ENCODE measurements at regions not wholly inside any gene's neighbourhood (a gene's known extent, or its start where the extent isn't known, plus 50 kb on each side); places are given as distances from the start of the nearest gene placed in this dataset.
"Not testable (repeated sequence)": the region's sequence is repeated elsewhere in the genome, so short reads cannot be mapped to it uniquely, and the experiment has no call there.

DNA sequence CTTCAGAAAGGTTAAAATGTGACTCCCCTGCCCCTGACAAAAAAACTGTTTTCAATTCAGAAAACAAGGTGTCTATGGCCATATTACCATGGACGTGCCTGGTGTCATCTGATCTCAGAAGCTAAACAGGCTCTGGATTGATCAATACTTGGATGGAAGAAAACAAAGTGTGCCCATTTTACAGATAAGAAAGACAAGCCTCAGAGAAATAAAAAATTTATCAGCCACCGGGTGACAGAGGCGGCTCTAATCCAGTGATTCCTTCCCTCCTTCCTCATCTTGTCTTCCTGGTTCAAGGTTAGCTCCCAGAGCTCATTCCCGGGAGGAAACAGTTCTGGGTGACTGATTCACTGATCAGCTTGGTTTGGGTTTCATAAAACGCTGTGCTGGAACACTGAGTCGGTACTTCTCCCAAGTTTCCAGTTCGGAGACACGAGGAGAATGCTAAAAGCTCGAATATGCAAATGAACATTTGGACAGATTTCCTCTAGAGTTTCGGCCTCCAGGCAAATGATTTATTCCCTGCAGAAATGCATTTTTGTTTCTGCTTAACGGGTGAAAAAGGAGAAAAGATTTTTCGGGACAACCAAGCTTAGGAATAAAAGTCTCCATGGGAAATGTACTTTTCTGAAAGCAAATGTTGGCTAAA is 211.2 kb downstream of the UQCRFS1 start:
- TF ChIP-seq, protein P1, sequence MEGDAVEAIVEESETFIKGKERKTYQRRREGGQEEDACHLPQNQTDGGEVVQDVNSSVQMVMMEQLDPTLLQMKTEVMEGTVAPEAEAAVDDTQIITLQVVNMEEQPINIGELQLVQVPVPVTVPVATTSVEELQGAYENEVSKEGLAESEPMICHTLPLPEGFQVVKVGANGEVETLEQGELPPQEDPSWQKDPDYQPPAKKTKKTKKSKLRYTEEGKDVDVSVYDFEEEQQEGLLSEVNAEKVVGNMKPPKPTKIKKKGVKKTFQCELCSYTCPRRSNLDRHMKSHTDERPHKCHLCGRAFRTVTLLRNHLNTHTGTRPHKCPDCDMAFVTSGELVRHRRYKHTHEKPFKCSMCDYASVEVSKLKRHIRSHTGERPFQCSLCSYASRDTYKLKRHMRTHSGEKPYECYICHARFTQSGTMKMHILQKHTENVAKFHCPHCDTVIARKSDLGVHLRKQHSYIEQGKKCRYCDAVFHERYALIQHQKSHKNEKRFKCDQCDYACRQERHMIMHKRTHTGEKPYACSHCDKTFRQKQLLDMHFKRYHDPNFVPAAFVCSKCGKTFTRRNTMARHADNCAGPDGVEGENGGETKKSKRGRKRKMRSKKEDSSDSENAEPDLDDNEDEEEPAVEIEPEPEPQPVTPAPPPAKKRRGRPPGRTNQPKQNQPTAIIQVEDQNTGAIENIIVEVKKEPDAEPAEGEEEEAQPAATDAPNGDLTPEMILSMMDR (IDR thresholded peaks at IDR 0.05; ENCODE audit: insufficient read depth, low read depth, low read length) = no peak
- no peak overlapping the region for H3K4me3 ChIP-seq (ENCODE audit: low read depth, low read length)
- POLR2A ChIA-PET = no interaction called here
- no peaks in the 10 kb centered on the region for H3K27me3 ChIP-seq (ENCODE audit: control insufficient read depth, insufficient read depth, low read length)
- no peaks in the 10 kb centered on the region for H3K36me3 ChIP-seq (ENCODE audit: control insufficient read depth, insufficient read depth, low read length)
- CTCF ChIA-PET = interaction anchor here (1.4 kb wide), 1 partner anchor 11 kb away, joined by 3 read pairs; no protein-coding TSS in a partner anchor
- no peak for DNase-seq (ENCODE audit: low read depth)

DNA sequence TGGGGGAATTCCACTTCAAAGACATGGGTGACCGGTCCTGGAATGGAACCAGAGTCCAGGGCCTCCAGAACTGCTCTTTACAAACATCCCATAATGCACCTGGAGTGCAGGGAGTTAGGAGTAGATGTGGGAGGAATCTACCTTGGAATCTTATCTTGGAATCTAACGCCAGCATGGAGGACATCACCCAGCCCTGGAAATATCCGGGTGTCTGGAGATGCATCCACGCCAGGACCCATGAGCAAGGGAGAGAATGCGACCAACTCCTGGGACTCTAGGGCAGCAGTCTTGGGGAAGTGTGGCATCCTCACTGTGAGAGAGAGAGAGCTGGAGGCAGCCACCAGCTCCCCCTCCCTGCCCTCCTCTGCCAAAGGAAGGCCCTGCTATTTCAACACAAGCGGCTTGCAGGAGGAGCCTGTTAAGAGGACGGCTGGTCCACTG is 211.8 kb downstream of the UQCRFS1 start:
- TF ChIP-seq, protein P1 (IDR thresholded peaks at IDR 0.05; ENCODE audit: insufficient read depth, low read depth, low read length) = no peak
- H3K36me3 ChIP-seq (ENCODE audit: control insufficient read depth, insufficient read depth, low read length) = no peaks in the 10 kb centered on the region
- H3K27me3 ChIP-seq (ENCODE audit: control insufficient read depth, insufficient read depth, low read length) = no peaks in the 10 kb centered on the region
- no peak overlapping the region for H3K4me3 ChIP-seq (ENCODE audit: low read depth, low read length)
- ChIA-PET CTCF (no interaction called here), POLR2A (no interaction called here)
- DNase-seq (ENCODE audit: low read depth) = no peak

DNA sequence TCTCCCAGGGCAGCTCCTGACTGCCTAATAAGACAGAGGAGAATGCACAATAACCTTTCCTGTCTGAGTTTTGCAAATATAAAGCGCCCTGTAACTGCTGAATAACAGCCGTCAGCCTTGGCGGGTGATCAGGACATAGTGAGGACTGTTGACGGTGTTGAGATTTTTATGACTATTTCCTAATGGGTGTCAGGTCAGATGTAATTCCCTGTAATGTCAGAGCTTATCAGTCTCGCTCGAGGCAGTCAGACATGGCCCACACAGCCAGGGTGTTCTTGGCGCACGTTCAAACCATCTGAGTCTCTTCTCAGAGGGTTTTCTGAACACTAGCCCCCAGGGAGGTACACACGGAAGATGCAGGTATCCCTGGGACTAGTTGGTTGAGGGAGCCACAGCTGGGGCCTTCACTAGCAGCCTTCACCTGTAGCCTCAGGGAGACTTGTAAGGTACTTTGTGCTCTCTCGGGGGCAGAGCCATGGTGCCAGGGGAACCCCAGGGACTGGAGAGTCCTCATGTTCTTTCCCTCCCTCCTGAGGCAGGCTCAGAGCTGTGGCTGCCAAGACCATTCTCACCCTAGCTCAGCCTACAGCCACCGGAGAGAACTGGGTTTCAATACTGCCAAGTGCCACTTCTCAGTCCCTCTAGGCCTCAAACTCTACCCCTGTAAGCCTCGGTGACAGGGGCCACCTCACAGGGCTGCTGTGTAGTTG is 213.1 kb downstream of the UQCRFS1 start:
- DNase-seq (ENCODE audit: low read depth) = no peak
- TF ChIP-seq, protein P1 (IDR thresholded peaks at IDR 0.05; ENCODE audit: insufficient read depth, low read depth, low read length) = no peak
- ChIA-PET POLR2A (no interaction called here), CTCF (interaction anchor here (0.7 kb wide), 1 partner anchor 14 kb away, joined by 3 read pairs; no protein-coding TSS in a partner anchor)
- no peaks in the 10 kb centered on the region for H3K27me3 ChIP-seq (ENCODE audit: control insufficient read depth, insufficient read depth, low read length)
- H3K4me3 ChIP-seq (ENCODE audit: low read depth, low read length) = no peak overlapping the region
- no peaks in the 10 kb centered on the region for H3K36me3 ChIP-seq (ENCODE audit: control insufficient read depth, insufficient read depth, low read length)

DNA sequence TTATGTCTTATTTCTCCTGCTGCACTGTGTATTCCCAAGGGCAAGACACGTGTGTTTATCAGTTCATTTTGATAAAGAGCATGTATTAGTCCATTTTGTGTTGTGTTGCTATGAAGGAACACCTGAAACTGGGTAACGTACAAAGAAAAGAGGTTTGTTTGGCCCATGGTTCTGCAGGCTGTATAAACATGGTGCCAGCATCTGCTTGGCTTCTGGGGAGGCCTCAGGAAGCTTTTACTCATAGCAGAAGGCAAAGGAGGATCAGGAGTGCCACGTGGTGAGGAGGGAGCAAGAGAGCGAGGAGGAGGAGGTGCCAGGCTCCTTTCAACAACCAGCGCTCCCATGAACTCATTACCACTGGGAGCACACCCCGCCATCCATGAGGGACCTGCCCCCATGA is 214.0 kb downstream of the UQCRFS1 start:
- Histone ChIP-seq H3K4me3 (ENCODE audit: low read depth, low read length) (no peak overlapping the region), H3K36me3 (ENCODE audit: control insufficient read depth, insufficient read depth, low read length) (no peaks in the 10 kb centered on the region), H3K27me3 (ENCODE audit: control insufficient read depth, insufficient read depth, low read length) (no peaks in the 10 kb centered on the region)
- CTCF ChIA-PET = interaction anchor here (0.7 kb wide), 1 partner anchor 15 kb away, joined by 3 read pairs; no protein-coding TSS in a partner anchor
- no peak for DNase-seq (ENCODE audit: low read depth)
- POLR2A ChIA-PET = no interaction called here
- TF ChIP-seq, protein P1 (IDR thresholded peaks at IDR 0.05; ENCODE audit: insufficient read depth, low read depth, low read length) = no peak

DNA sequence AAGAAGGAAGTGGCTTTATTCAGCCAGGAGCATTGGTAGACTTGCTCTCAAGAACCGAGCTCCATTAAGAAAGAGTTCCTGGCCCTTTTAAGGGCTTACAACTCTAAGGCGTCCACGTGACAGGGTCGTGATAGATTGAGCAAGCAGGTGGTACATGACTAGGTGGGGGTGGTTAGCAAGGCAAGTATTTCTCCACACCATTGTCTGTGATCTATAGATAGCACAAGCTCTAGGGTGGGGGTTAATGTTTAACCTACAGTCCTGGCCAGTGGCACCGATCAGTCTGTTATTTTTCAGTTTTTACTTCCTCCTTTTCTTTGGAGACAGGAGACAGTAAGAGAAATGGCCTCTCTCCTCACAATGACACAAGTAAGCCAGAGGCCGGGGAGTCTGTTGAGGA is 215.1 kb downstream of the UQCRFS1 start:
- H3K36me3 ChIP-seq (ENCODE audit: control insufficient read depth, insufficient read depth, low read length); POLR2A ChIA-PET: not testable (repeated sequence)

More for the DNA sequence above, 215.1 kb downstream of the UQCRFS1 start:
- not testable (repeated sequence) for DNase-seq (ENCODE audit: low read depth); H3K27me3 ChIP-seq (ENCODE audit: control insufficient read depth, insufficient read depth, low read length); H3K4me3 ChIP-seq (ENCODE audit: low read depth, low read length)
- CTCF ChIA-PET = interaction anchor here (0.6 kb wide), 1 partner anchor 35 kb away, joined by 3 read pairs; no protein-coding TSS in a partner anchor

All from BJ (cell line).